HG02943 (cell line): ENCODE measurements at regions not wholly inside any gene's neighbourhood (a gene's known extent, or its start where the extent isn't known, plus 50 kb on each side); places are given as distances from the start of the nearest gene placed in this dataset.
A peak's percentile ranks its signal among the peaks of the same experiment; 100 is the strongest.

Experiments
- ATAC-seq: cut with Tn5 transposase; IDR thresholded peaks from one replicate; pipeline ENCODE4 v1.9.1; 2021; ENCODE audit warnings: mild to moderate bottlenecking, low read depth, moderate library complexity; ENCODE audit not compliant: unreplicated experiment

- no peak for ATAC-seq
Observed at GRCh38 chr11:115871161-115871760, 367.0 kb upstream of the CADM1 start.

- ATAC-seq, result peak; percentile 67
Observed at GRCh38 chr11:115869780-115870431, 365.7 kb upstream of the CADM1 start.

- no peak for ATAC-seq
Observed at GRCh38 chr11:115869131-115869530, 364.9 kb upstream of the CADM1 start.

DNA sequence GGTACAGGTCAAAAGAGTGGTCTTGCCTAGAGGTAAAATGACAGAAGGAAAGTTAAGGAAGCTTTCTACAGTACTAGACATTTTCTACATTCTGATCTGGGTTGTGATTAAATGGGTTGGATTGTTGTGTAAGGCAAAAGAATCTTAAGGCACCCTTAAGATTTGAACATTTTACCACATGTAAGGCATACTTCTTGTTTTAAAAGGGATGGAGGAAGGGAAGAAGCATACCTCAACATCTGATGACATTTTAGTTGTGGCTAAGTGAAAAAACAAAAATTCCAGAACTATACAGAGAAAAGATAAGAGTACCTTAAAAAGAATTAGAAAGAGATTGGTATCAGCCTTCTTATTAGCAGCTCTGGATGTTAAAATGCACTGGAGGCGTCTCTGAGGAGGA lies 356.0 kb upstream of the CADM1 start:
- ATAC-seq, result no peak

- ATAC-seq, result no peak
Observed at GRCh38 chr11:115848611-115849010, 344.4 kb upstream of the CADM1 start.

DNA sequence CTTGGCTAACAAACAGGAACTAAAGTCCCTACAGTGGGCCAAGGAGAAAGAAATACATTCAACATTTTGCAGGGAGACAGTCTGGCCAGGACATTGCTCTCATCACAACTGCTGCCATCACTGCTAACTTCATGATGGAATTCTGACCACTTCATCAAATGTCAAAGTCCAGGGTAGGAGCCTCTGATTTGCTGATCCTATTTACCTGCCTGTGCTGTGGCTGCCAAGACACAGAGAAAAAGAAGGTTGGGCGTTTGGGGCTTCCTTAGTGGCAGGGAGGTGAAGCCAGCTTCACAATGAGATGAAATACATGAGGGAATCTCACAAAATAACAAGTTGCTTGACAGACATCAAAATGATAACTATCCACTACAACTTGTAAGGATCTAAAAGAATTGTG lies 343.9 kb upstream of the CADM1 start:
- no peak for ATAC-seq

- no peak for ATAC-seq
Observed at GRCh38 chr11:115845872-115846271, 341.7 kb upstream of the CADM1 start.

- ATAC-seq, result no peak
Observed at GRCh38 chr11:115843685-115844084, 339.5 kb upstream of the CADM1 start.

DNA sequence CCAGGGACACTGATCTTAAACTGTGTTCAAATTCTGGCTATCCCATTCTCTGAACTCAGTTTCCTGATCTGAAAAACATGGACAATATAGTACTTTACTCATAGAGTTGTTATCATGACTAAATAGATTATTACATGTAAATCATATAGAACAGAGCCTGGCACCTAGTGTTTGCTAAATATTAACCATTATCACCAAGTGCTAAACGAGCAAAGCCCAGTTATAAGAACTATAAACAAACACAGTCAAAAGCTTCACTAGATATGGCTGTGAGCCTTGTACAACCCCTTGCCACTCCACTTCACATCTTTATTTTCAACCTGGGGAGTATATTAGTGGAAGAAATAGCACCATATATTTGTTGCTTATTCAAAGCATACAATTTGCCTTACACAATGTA lies 338.9 kb upstream of the CADM1 start:
- no peak for ATAC-seq

DNA sequence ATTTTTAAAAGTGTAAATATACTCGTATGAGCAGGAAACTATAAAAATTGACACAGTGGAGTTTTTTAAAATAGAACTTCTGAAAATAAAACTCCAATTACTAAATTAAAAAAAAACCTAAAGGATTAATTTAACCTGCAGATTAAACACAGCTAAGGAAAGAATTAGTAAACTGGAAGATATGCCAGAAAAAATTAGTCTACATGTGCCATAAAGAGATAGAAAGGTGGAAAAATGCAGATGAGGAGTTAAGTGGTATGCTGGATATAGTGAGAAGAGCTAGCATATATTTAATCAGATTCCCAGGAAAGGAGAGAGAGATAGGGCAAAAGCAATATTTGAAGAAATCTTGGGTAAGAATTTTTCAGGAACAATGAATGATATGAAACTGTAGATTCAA lies 315.8 kb upstream of the CADM1 start:
- no peak for ATAC-seq

GRCh38 chr11:115819014-115819413 lies 314.8 kb upstream of the CADM1 start:
- ATAC-seq, result no peak

DNA sequence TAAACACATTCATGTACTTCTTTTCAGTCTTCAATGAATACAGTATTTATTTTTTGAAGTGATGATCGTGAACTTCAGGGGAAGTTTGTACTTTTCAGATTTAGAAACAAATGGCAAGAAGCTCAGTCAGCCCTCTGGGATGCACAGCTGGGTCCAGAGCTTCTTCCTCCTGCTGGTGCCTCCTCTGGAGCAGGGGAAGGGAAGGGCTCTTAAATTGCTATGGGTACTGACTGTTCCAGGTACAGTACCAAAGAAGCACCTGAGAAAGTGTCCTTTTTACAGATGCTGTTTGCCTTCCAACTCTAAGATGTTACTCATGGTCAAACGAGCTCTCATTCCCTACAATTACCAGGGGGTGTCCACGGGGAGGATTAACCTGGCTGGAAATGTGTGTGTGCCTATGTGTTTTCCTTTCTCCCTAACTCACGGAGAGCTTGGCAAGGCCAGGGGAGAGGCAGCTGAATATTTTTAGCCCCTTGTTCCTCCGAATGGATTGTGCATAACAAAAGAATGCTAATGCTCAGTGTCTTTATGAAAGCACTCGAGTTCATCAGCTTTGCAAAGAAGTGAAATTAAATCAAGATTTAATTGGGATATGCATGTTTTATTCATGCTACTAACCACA lies 313.7 kb upstream of the CADM1 start:
- ATAC-seq, result no peak

- ATAC-seq, result no peak
Observed at GRCh38 chr11:115808351-115808940, 304.2 kb upstream of the CADM1 start.

- no peak for ATAC-seq
Observed at GRCh38 chr11:115806056-115806455, 301.8 kb upstream of the CADM1 start.

DNA sequence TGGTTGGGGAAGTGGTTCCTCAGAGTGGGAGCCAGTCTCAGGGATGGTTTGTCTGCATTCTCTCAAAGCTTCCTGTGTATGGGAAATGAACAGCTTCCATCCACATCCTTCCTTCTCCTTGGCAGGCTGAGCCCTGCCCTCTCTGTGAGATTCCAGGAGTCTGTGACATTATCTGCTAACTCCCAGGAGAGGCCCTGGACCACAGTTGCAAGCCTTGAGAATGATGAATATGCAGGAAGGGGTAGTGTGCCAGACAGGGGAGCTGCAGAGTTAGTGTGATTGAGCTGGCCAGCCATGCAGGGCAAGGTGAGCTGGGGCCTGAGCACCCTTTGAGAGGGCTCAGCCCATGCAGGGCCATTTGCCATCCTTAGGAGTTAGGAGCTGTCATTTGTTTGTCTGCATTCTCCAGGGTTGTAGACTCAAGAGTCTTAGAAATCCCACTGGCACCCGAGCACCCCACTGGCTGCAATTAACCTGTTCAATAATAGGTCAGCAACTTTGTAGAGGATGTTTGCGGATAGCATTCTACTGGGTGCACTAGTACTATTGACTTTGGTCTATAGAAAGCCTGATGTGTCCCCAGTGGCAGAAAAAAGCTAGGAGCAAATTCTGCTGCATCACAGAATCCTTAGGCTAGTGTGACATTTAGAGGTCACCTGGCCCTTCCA lies 299.0 kb upstream of the CADM1 start:
- no peak for ATAC-seq

GRCh38 chr11:115802641-115803040 lies 298.4 kb upstream of the CADM1 start:
- ATAC-seq, result no peak

- no peak for ATAC-seq
Observed at GRCh38 chr11:115792903-115793302, 288.7 kb upstream of the CADM1 start.

GRCh38 chr11:115787302-115787701 lies 283.1 kb upstream of the CADM1 start:
- ATAC-seq, result no peak

DNA sequence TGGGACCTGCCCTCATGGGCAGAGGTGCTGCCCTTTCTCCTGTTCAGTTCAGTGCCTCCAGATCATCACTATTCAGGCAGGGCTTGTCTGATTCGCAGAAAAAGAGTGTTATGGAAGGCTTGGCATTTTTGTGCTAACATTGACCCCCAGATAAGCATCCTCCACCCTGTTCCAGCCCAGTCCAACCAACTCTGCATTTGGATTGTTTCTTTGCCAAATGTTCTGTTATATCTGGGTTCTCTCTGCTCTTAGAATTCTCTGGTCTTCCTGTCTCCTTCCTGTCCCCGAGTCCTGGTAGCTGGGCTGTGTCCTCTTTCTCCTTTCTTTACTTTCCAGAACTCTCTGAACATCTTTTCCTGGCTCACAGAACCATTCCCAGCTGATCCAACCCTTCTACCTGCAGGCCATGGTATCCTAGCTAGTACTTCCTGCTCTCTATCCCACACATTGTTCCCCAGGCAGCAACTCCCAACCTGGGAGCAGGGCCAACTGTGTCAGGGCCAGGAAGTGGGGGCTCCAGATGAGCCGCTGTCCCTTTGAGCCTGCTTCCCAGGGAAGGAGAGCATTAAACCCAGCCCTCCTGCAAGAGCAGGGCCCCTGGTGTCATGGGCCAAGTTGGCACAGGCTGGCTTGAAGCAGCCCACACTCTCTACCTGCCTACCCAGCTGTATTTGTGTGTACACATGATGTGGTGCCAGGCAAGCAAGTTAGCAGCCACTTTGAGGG lies 280.7 kb upstream of the CADM1 start:
- no peak for ATAC-seq

DNA sequence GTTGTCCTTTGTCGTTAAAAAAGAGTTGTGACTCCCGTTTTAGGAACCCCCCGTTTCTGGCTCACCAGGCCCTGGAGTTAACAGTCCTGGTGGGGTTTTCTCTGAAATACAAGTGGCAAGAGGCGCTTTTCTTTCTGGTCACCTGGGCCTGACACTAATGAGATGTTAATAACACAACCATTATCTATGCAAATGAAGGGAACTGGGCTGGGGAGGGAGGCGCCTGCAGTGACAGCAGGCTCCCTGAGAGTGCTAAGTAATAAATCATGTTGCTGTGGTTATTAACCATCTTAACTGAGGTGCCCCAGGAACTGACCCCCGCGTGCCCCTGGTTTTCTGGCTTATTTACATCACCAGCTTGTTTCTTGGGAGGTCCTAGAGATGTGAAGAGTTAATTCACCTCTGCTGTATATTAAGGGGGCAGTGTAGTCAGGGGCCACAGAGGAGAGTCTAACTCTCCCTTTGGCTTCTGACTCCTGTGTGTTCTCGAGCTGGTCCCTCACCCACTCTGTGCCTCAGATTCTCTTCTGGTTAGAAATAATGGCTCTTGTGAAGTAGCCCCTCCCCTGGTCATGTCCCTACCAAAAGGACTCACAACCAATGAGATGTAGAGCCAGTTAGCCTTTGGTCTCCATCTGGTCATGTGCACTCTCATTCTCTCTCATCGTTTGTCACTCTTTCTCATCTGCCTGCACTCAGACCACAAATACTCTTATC lies 276.6 kb upstream of the CADM1 start:
- no peak for ATAC-seq
